GM21515 (cell line): ENCODE measurements at regions not wholly inside any gene's neighbourhood (a gene's known extent, or its start where the extent isn't known, plus 50 kb on each side); places are given as distances from the start of the nearest gene placed in this dataset.

ENCODE experiments used
- ATAC-seq: cut with Tn5 transposase; IDR thresholded peaks from one replicate; pipeline ENCODE4 v1.9.1; 2021; ENCODE audit not compliant: unreplicated experiment

DNA sequence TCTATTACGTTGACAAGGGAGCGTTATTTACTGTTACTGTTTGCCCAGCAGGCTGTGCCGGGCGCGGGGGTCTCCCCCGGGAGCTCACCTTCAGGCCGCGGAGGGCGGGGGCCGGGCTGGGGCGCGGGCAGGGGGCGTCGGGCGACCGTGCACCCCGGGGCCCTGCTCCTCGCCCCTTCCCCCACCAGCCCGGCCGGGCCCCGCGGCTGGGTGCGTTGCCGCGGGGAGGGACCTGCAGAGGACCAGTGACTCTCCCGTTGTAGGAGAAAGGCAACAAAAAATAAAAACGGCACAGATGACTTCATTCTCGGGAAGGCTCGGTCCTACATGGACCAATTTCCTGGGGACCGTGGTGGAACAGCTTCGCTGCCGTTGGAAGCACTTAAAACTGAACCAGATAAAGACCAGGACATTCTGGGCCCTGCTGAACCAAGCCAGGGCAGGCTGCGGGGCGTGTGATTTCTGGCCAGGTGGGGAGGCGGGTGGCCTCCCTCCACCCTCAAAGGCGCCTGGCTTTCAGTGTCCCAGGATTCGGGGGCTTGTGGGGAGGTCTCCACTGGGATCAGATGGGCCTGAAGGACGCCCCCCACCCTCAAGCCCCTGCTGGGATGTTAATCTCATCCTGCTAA, 57.4 kb downstream of the IGLL1 start:
- ATAC-seq, result no peak

- peak; percentile 58 for ATAC-seq
These were observed 58.5 kb downstream of the IGLL1 start for GRCh38 chr22:23521441-23522113.

DNA sequence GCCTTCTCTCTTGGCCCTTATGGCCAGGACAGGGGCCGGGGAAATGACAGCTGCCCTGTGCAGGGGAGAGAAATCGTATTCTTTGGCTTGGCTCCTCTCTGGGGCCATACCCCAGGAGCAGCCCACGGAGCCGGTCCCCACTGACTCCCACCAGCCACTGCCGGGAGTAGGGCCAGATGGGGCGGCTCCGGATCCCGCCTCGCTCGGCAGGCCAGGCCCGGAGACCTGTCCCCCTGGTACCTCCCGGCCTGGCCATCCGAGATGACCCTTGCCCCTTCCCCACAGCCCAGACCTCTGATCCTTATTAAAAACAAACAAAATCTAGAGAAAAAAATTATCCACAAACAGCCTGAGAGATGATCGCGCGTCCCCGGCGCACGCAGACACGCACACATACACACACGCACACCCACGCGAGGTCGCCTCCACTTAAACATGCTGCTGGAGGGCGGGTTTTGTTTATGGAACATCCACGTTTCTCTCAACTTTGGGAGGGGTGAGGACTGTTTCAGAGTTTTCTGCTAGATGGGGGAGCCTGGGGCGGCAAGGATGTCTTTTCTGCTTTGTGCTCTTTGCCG, 59.1 kb downstream of the IGLL1 start:
- ATAC-seq, result no peak

DNA sequence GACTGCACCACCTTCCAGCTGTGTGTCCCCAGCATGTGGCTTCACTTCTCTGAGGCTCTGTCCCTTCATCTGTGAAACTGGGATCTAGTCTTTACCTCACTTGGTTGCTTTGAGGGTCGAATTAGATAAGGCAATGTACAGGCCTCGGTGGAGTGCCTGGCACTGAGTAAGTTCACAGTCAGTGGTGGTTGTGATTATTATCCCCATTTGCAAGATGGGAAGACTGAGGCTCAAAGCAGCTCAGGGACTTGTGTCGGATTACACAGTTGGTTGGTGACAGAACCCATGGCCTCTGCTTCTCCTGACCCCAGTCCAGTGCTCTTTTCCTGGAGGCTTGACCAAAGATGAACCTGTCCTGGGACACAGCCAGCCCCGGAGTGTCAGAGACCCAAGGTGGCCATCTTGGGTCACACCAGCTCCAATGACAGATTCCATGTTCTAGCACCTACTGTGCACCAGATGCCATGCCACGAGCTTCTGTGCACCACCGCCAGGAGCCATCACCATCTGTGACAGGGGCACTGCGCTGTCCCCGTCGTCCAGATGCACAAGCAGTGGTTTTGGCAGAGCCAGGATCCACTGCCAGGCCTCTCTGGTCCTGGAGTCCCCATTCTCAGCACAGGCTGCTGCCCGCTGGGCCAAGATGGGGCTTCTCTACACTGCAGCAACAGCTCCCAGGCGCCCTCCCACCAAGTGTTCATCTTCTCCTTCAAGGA, 60.5 kb downstream of the IGLL1 start:
- no peak for ATAC-seq

DNA sequence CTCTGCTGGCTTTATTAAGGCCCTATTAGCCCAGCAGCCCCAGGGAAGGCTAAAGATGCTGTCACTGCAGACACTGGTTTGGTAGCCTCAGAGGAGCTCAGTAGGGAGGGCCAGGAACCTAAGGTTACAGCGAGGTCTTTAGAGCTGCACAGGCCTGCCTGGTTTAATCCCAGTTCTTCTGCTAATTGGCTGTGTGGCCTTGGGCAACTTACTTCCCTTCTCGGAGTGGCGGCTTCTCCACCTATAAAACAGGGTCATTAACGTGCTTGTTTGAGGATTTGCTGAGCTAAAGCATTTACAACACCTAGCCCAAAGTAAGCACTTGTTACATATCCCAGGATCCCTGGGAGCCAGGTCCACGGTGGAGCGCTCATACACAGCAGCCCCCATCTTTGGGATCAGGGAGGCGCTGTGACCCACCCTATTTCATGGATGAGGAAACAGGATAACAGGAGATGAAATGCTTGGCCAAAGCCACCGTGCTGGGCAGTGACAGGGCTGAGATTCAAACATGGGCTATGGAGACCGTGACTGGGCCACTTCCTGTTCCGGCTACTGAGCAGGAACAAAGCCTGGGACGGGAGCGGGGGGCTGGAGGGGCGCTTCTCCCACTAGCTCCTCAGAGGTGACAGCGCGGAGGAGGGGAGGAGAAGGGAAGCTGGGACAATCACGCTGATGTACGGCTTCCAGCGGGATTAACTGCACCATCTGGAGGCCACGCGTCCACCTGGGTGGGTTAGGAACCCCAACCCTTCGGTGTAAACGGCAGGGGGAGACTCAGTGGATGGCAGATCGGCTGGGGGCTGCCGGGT, 61.5 kb downstream of the IGLL1 start:
- ATAC-seq, result no peak

DNA sequence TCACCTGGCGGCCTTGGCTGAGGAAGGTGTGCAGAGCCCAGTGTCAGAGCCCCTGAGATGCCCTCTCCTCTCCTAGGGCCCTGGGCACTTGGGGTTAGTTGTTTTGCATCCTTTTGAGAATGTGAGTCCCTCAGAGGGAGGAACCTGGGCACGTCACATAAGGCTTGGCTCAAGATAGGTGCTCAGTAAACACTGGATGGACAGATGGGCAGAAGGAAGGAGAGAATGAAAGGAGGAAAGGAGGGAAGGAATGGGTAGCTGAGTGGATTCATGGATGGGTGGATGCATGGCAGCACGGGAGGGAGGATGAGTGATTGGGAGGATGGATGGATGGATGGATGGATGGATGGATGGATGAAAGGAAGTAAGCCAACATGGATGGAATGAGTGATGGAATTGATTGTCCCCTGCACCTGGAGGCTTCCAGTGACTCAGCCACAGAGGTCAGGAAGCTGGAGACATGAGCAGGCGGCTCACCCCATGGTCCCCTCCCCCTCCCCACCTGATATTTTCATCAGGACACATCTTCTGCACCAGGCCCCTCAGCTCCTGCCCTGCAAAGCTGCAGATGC, 62.2 kb downstream of the IGLL1 start:
- no peak for ATAC-seq

DNA sequence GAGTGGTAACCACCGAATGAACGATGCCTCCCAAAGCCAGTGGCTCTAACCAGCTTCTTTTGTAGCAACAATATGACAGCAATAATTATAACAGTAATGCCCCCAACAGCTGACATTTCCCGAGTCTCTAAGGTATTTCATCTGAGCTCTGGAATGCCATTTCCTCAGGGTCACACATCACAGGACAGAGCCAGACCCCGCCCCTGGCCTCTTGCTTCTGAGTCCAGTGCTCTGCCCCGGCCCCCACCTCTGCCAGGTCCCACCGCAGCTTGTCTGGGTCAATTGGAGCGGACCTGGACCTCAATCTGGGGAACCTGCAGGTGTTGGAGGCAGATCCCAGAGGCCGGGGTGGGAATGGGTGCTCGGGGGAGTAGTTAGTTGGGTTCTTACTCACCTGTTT, 63.8 kb downstream of the IGLL1 start:
- ATAC-seq, result no peak

DNA sequence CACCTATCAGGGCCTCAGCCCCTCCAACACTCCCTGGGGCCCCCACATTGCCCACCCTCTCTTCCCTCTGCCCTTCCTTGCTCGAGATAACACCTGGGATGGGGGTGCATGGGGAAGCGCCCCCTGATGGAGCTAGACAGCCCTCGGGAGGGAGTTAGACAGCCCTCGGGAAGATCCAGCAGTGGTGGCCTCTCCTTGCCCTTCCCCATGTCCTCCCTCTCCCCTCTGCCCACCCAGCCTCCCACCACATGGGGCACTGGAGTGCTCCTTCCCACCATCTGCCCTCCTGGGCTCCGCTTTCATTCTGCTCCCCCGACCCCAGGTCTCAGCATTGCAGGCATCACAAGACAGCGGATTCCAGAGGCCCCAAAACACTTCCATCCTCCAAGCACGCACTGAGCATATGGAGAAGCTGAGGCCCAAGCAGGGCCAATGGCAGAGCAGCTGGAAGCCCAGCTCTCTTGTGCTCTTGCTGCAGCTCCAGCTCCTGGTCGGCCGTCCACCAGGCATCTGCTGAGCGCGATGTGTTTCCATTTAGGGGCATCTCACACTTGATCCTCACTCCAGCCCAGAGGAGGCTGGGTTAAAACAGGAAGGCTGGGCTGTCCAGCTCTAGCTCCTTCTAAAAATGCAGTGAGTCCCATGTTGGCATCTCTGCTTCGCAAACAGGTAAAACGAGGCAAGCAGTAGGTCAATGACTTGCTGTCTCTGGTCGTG, 65.6 kb downstream of the IGLL1 start:
- ATAC-seq, result no peak

- ATAC-seq, result no peak
These were observed 66.4 kb downstream of the IGLL1 start for GRCh38 chr22:23513705-23514104.

- no peak for ATAC-seq
These were observed 67.0 kb downstream of the IGLL1 start for GRCh38 chr22:23513133-23513532.

DNA sequence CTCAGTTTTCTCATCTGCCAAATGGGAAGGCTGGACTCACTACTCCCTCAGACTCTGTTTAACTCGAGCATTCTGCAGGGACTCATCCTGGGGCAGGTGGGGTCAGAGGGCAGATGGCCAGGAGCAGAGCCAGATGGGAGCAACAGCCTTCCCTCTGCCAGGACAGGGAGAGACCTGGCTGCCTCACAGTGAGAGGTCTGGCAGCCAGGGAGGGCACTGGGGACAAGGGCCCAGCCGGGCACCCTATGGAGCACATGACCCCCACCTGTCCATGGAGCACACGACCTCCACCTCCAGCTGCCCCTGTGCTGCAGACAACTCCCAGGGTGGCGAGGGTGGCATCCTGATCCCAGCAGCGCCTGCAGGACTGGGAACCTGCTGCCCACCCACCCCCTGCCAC, 67.4 kb downstream of the IGLL1 start:
- no peak for ATAC-seq

- ATAC-seq, result no peak
These were observed 67.8 kb downstream of the IGLL1 start for GRCh38 chr22:23512348-23512705.

- no peak for ATAC-seq
These were observed 68.3 kb downstream of the IGLL1 start for GRCh38 chr22:23511627-23512347.

DNA sequence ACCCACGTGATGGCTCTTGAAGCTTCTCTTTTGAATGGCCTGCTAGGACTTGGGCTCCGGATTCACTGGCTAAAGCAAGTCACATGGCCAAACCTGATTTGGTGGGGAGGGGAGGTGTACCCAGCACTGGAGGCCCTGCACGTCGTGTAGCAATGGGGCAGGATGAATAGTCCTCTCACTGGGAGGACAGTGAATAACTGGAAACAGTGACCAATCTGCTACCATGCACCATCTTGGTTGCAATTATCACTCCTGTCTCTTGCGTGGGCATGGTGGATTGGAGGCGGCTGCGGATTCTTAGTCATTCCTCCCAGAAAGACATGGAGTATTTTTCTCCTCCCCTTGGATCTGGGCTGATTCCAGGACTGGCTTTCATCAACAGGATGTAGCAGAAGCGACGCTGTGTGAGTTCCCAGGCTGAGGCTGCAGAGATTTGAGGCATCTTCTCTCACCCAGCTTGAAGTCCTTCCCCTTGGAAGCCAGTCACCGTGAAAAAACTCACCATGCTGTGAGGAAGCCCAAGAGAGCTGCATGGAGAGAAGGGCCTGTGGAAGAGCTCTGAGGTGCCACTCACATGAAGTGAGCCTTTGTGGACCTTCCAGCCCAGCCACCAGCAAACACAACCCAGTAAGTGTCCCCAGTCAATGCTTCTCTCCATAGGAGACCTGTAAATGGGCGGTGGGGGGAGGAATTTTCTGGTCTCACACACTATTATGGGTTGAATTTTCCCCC, 70.4 kb downstream of the IGLL1 start:
- ATAC-seq, result no peak

DNA sequence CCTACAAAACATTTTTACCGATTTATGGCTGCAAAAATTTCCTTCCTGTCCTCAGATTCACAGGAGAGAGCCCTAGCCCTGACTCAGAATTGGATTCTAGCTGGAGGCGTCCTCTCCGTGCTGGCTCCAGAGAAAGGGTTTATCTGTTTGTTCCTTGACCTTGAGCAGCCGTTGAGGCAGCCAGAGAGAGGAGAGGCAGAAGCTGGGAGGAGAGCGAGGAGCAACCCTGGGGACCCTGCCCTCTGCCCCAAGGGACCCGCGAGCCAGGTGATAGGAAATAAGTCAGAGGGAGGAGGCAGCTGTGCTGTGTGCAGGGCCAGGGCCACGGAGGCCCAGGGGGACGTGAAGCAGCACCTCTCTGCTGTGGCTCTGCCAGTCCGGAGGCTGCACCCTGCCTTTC, 75.6 kb downstream of the IGLL1 start:
- no peak for ATAC-seq

DNA sequence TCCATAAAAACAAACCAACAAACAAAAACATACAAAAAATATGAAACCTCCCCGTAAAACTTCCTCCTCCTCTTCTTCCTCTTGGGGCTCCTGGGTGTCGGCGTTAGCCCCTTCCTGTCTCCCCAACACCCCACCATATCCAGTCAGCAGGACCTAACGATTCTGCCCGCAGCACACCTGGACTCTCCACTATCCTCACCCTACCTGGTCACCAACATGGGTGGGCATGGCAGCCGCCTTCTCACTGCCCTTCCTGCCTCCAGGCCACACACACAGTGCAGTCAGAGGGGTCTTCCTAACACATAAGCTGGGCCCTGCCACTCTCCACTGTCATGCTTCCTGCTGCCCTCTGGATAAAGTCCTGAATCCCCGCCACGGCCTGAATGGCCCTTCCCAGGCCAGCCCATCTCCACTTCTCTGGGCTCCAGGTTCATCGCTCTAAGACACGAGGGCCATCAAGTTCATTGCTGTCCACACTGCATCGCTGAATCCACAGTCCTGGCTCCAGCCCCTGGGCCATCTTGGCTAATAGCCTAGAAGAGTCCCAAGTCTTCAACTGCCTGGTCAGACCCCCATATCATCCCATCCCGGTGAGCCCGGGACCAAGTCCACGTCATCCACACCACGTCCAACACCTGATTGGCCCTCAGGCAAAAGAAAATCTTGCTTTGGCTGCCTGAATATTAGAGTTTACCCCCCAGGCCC, 76.2 kb downstream of the IGLL1 start:
- ATAC-seq, result no peak

DNA sequence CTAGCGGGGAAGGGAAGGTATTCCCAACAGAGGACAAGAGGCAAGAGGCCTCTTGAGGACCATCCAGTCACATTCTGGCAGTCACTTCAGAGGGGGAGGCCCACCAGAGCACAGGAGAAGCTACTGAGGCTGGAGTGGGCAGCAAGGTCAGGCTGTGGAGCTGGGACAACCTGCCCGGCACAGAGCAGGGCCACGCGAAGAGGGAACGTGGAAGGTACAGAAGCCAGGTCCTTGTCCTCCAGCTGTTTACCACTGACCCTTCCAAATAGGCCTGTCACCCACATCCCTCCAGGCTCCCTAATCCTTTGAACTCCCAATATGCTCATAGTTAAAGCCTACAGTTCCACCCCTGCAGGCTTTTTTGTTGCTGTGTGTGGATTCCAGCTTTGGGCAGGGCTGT, 76.9 kb downstream of the IGLL1 start:
- no peak for ATAC-seq

DNA sequence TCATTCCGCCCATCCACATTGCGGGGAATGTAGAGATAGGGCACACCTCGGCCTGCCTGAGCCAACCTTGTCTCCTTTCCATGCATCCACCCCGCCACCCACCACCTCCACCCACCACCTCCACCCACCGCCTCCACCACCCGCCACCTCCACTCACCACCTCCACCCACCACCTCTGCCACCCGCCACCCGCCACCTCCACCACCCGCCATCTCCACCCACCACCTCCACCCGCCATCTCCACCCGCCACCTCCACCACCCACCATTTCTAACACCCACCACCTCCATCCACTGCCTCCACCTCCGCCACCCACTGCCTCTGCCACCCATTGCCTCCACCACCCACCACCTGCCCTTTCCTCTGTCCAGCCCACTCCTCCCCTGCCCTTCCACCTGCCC, 78.4 kb downstream of the IGLL1 start:
- ATAC-seq, result no peak
